Bronchial epithelial cell (primary cell): ENCODE measurements at regions not wholly inside any gene's neighbourhood (a gene's known extent, or its start where the extent isn't known, plus 50 kb on each side); places are given as distances from the start of the nearest gene placed in this dataset.

Experiments used
- DNase-seq: peaks from one replicate; pipeline ENCODE4 v3.0.0-alpha.2; 2010; ENCODE audit warnings: low read depth
- FAIRE-seq: peaks from 2 replicates; lab custom pipeline; 2011; peaks lifted over from hg19 to GRCh38; lab: Jason Lieb, UNC
- H3K27me3 ChIP-seq: 2 replicates; pipeline ENCODE4 v1.5.1; 2011; ENCODE audit warnings: low read length; ENCODE audit not compliant: control insufficient read depth, insufficient read depth
- H3K36me3 ChIP-seq: 2 replicates; pipeline ENCODE4 v1.5.1; 2011; ENCODE audit warnings: low read length; ENCODE audit not compliant: control insufficient read depth, insufficient read depth
- H3K4me3 ChIP-seq: 2 replicates; pipeline ENCODE4 v1.5.1; 2011; ENCODE audit warnings: mild to moderate bottlenecking, low read depth, low read length, control low read depth
- TF ChIP-seq, protein P1 (sequence below): IDR thresholded peaks from 2 replicates; pipeline ENCODE4 v1.5.1; 2011; ENCODE audit warnings: mild to moderate bottlenecking, moderate library complexity, low read length, control low read depth, inconsistent platforms; ENCODE audit not compliant: insufficient read depth, severe bottlenecking

- Histone ChIP-seq H3K36me3 (no peaks in the 10 kb centered on the region), H3K4me3 (no peak overlapping the region), H3K27me3 (no peaks in the 10 kb centered on the region)
- TF ChIP-seq, protein P1, sequence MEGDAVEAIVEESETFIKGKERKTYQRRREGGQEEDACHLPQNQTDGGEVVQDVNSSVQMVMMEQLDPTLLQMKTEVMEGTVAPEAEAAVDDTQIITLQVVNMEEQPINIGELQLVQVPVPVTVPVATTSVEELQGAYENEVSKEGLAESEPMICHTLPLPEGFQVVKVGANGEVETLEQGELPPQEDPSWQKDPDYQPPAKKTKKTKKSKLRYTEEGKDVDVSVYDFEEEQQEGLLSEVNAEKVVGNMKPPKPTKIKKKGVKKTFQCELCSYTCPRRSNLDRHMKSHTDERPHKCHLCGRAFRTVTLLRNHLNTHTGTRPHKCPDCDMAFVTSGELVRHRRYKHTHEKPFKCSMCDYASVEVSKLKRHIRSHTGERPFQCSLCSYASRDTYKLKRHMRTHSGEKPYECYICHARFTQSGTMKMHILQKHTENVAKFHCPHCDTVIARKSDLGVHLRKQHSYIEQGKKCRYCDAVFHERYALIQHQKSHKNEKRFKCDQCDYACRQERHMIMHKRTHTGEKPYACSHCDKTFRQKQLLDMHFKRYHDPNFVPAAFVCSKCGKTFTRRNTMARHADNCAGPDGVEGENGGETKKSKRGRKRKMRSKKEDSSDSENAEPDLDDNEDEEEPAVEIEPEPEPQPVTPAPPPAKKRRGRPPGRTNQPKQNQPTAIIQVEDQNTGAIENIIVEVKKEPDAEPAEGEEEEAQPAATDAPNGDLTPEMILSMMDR, result no peak
- no peak for DNase-seq
- no peak for FAIRE-seq
These were observed 365.0 kb downstream of the MN1 start for GRCh38 chr22:27436591-27436990.

- FAIRE-seq, result no peak
- H3K36me3 ChIP-seq, result no peaks in the 10 kb centered on the region
- DNase-seq, result no peak
- H3K4me3 ChIP-seq, result no peak overlapping the region
- no peaks in the 10 kb centered on the region for H3K27me3 ChIP-seq
- TF ChIP-seq, protein P1, result no peak
These were observed 364.0 kb downstream of the MN1 start for GRCh38 chr22:27437570-27437969.

DNA sequence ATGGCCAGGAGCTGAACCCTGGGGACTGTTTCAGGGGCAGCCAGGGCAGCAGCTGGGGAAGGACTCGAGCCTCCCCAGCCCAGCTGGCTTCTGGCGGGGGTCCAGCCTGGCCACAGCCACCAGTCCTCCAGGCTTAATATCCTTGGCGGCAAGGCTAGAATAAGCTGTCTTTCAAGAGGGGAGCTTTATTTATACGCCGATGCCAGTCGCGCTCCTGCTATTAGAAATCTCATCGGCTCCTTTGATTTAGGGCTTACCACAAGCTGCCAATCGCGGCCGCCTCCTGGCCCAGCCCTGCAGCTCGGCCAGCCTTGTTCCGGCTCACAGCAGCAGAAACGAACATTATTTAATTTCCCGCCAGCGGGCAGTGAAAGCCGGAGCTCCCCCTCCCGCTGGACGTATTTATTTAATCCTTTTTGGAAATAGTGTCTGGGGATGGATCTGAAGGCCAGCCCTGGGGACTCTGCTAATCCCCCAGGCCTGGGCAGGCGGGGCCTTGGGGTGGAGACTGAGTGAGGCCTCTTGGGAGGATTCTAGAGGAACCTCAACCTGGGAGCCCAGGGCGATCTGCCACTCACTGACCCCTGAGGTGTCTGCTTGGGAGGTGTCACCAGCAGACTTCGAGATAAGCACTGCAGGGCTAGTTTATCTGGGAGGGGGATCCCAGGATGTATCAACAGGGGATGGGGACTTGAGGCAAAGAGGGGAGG, 363.1 kb downstream of the MN1 start:
- TF ChIP-seq, protein P1, result no peak
- H3K4me3 ChIP-seq, result no peak overlapping the region
- FAIRE-seq, result no peak
- DNase-seq, result no peak
- H3K36me3 ChIP-seq, result no peaks in the 10 kb centered on the region
- no peaks in the 10 kb centered on the region for H3K27me3 ChIP-seq

GRCh38 chr22:27439131-27439530, 362.4 kb downstream of the MN1 start:
- DNase-seq (no peak), FAIRE-seq (no peak)
- TF ChIP-seq, protein P1, result no peak
- Histone ChIP-seq H3K27me3 (no peaks in the 10 kb centered on the region), H3K4me3 (no peak overlapping the region), H3K36me3 (no peaks in the 10 kb centered on the region)

- FAIRE-seq (no peak), DNase-seq (no peak)
- H3K27me3 ChIP-seq, result no peaks in the 10 kb centered on the region
These were observed 361.2 kb downstream of the MN1 start for GRCh38 chr22:27440304-27440865.

More at GRCh38 chr22:27440304-27440865, 361.2 kb downstream of the MN1 start:
- no peak overlapping the region for H3K4me3 ChIP-seq
- TF ChIP-seq, protein P1, result no peak
- H3K36me3 ChIP-seq, result no peaks in the 10 kb centered on the region
